NCI-H128 (cell line): ENCODE measurements at regions not wholly inside any gene's neighbourhood (a gene's known extent, or its start where the extent isn't known, plus 50 kb on each side); places are given as distances from the start of the nearest gene placed in this dataset.

Experiments
- DNase-seq: peaks from one replicate; lab custom pipeline; 2025; ENCODE audit not compliant: unreplicated experiment; lab: John Stamatoyannopoulos, UW

GRCh38 chr2:145598434-145598833 is 1078.5 kb upstream of the ZEB2 start:
- DNase-seq: no peak

GRCh38 chr2:145597809-145598208 is 1077.9 kb upstream of the ZEB2 start:
- no peak for DNase-seq

GRCh38 chr2:145597006-145597405 is 1077.1 kb upstream of the ZEB2 start:
- DNase-seq: no peak

DNA sequence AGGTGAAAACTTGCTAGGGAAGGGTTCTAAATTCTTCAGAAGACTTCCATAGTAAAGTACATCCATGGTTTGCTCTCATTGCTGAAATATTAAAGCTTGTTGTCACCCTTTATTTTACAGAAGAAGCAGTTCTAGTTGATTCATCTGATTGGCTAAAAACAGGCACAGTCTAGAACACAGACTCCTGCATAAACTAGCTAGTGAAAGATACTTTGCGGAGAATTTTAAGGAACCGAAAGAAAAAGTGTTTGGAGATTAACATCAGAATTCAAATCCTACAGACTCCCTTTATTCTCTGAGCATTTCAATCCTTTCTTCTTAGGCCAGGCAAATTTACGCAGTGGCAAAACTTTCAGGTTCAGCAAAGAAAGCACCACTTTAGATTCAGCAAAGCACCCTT is 1076.5 kb upstream of the ZEB2 start:
- no peak for DNase-seq

DNA sequence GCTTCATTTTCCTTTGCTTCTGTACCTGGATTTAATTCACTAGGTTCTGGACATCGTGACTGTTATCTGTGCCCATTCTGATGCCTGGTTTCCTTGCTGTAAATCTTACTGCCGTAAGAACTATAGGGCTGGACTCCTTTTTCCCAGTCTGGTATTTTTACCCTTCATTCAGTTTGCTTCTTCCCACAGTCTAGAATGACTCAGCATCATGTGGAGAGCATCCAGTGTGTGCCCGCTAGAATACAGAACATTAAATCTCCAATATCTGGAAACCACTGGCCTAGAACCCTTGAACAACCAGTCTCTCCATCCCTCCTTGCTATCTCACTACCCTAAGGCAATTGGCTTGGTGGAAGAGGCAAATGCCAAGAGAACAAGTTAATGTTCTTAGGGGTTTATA is 1075.4 kb upstream of the ZEB2 start:
- no peak for DNase-seq

DNA sequence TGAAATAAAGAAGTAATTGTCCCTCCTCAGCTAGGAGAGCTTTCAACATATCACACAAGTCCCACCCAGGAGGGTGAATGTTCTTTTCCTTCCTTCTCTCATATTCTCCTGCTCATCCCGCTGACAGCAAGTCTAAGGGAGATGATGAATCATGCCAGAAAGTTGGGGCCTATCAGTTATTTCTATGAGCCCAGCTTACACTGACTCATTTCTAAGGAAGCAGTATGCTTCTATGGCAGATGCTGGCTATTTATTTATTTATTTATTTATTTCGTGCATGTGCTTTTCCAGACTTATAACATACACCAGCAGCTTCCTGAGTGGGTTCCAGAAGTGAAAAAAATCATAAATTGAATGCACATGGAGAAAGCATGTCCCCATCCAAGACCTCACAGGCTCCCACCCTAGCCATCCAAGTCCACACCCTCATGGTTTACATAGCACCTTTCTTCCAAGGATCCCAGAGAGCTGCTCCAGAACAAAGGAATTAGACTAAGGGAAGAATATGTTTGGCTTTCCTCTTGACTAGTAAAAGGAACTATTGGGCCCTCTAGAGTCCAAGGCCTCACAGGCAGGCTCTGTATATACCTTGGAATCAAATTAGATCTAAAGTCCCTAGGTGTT is 1074.2 kb upstream of the ZEB2 start:
- DNase-seq: no peak

DNA sequence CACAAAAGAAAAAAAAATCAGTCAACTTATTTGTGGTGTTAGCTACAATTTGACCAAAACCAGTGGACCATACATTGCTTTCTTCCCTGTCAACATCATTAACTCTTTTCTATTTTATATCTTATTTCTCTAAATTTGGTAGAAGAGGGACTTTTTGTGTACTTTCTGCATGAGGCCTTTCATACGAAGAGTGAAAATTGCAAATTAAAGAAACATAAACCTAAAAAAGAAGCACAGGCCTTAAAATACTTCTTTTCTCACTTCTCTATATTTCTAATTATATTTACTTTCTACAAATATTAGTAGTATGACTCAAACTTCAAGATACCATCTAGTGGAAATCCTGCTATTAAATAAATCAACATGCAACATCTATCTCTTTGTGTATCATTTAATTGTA is 1073.4 kb upstream of the ZEB2 start:
- no peak for DNase-seq

GRCh38 chr2:145592361-145592760 is 1072.4 kb upstream of the ZEB2 start:
- DNase-seq: no peak

DNA sequence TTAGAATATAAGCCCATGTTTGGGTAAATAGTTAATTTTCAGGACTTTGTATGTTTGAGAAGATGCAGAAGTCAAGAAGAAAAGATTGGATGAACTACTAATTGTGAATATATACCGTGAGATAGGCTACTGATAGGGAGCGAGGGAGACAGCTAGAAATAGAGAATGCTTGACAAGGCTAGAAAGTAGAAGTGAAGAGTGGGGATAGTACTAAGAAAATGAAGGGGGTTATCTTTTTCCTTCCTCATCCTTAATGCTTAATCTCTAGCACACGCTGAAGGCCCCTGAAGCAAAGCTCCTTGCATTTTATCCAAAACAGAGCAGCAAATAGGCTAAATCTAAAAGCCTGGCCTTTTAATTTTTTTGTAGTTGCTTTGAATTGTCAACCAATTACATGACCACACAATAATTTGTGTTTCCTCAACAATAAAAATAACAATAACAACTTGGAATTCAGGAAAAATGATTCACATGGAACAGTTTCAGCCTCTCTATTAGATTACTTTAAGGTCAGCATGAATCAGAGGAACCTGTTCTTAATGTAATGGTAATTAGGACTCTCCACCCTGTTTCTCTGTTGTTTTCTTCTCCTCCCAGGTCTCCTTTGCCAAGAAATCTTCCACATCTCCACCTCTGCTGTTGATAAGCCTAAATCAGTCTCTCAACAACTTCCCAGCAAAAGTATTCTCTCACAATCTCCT is 1071.3 kb upstream of the ZEB2 start:
- no peak for DNase-seq

DNA sequence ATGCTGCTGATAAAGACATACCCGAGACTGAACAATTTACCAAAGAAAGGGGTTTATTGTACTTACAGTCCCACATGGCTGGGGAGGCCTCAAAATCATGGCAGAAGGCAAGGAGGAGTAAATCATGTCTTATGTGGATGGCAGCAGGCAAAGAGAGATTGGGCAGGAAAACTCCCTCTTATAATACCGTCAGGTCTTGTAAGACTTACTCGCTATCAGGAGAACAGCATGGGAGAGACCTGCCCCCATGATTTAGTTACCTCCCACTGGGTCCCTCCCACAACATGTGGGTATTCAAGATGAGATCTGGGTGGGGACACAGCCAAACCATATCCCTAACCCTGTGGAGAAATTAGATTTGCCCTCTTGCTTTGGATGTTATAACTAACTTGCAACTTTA is 1068.0 kb upstream of the ZEB2 start:
- DNase-seq: no peak

DNA sequence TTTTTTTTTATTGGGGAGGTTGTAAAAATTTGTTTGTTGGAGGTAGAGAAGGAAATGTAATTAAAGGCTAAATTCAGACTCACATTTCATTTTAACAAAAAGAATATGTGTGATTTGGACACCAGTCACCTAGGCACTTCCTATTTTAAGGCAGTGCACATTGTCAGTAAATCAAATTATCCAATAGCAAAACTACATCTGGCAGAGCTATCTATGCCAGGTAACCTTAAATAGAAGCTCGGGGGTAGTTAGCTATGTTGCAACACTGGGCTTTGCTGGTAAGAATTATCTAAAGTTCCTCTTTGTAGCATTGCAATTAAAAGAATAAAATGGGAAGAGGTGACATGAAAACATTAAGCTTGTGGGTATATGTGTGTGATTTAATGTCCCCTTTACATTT is 1064.4 kb upstream of the ZEB2 start:
- DNase-seq: no peak

GRCh38 chr2:145573608-145574007 is 1053.7 kb upstream of the ZEB2 start:
- no peak for DNase-seq

DNA sequence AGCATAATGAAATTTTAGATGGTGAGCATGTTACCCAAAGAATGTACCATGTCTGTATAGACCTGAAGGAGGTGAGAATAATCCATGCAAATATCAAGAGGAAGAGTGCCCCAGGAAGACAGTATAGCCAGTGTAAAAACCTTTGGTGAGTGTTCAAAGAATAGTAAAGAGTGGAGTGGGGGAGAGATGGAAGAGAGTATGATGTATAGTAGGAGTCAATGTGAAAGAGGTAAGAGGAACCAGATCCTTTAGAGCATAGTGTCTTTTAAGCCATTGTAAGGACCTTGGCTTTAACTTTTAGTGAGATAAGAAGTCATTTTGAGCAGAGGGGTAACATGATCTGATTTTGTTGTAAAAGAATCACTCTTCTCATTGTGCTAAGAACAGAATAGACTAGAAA is 1052.3 kb upstream of the ZEB2 start:
- no peak for DNase-seq

GRCh38 chr2:145569108-145569507 is 1049.2 kb upstream of the ZEB2 start:
- no peak for DNase-seq

- no peak for DNase-seq
These were observed 1044.1 kb upstream of the ZEB2 start for GRCh38 chr2:145563741-145564615.

GRCh38 chr2:145561152-145561551 is 1041.2 kb upstream of the ZEB2 start:
- no peak for DNase-seq

DNA sequence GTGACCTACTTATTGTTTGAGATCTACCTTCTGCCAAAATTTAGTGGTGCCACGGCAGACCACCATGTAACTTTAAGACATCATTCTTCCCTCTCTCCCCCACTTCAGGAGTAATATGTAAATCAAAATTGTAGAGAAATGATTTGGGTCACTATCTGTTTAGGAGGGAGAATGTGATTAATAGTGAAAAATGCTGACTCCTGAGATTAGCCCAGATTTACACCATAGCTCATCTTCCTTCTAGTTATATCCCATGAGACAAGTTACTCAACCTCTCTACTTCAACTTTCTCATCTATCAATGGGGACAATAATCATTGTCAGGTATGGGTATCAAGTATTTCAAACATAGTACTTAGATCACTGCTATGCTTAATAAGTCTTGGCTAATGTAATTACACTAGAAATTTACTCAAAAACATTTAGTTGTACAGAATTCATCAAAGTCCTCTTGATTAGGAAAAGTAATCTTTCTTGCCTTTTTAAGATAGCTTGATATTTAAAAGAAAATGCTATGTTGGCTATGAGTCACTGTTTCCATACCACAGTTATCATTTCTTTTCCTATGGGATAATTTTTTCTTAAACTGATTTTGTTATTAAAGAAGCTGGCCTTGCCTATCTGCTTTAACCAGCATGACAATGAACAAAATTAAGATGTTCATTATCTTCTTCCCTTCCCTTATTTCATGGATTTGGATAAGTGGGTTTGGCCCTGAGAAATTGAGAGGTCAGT is 1038.9 kb upstream of the ZEB2 start:
- DNase-seq: no peak

- DNase-seq: no peak
These were observed 1035.4 kb upstream of the ZEB2 start for GRCh38 chr2:145555360-145555759.

GRCh38 chr2:145551686-145552085 is 1031.8 kb upstream of the ZEB2 start:
- no peak for DNase-seq

DNA sequence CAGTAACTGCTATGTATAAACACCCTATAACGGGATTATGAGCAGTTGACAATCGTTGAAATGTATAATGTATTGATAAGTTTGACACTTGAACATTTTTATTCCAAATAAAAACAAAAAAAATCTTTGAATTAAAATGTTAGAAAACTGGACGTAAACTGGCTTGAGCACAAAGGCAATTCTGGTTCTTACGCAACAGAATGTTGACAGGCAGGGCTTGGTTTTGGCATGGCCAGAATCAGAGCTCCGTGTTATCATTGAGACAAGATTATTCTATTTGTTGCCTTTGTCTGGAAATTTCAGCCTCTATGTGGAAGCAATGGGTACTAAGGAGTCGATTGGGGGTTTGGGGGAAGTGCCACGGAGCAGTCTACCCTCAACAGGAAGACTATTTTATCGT is 1028.6 kb upstream of the ZEB2 start:
- no peak for DNase-seq

- no peak for DNase-seq
These were observed 1027.7 kb upstream of the ZEB2 start for GRCh38 chr2:145547620-145548019.
